Esophagus muscularis mucosa (tissue), 4 donors: ENCODE measurements at regions not wholly inside any gene's neighbourhood (a gene's known extent, or its start where the extent isn't known, plus 50 kb on each side); places are given as distances from the start of the nearest gene placed in this dataset.

Source experiments
- CTCF ChIP-seq, 3 experiments: fragments of 200-600 bp in 2 of 3; fragments of 450-650 bp in 1 of 3; sonication (generic) in 2 of 3; IDR thresholded peaks; one replicate each; pipeline ENCODE4 v1.5.1; 2017 to 2019; ENCODE audit warnings: antibody characterized with exemption in 3 of 3, mild to moderate bottlenecking in 2 of 3, moderate library complexity in 1 of 3
- EP300 ChIP-seq: sonication (generic); formaldehyde crosslinking; IDR thresholded peaks from one replicate; pipeline ENCODE4 v1.6.1; 2017; ENCODE audit warnings: antibody characterized with exemption
- POLR2A ChIP-seq: fragments of 450-650 bp; IDR thresholded peaks from one replicate; pipeline ENCODE4 v1.6.1; 2017; ENCODE audit warnings: antibody characterized with exemption, moderate library complexity, mild to moderate bottlenecking, low read depth
- POLR2AphosphoS5 ChIP-seq, 2 donors: sonication (generic); formaldehyde crosslinking; IDR thresholded peaks; one replicate each; pipeline ENCODE4 v1.6.1; 2017; ENCODE audit warnings: antibody characterized with exemption in 2 of 2

GRCh38 chr14:34241185-34241711, 220.8 kb downstream of the SPTSSA start:
- TF ChIP-seq POLR2A, result no peak
- no peak for TF ChIP-seq CTCF (IDR thresholded peaks at IDR 0.05)
- no peak for TF ChIP-seq POLR2AphosphoS5 (IDR thresholded peaks at IDR 0.05)
- TF ChIP-seq EP300, result no peak
